ENCODE measurements at regions not wholly inside any gene's neighbourhood (a gene's known extent, or its start where the extent isn't known, plus 50 kb on each side); places are given as distances from the start of the nearest gene placed in this dataset.

GRCh38 chr10:78642269-78642816 lies 426.4 kb upstream of the ZMIZ1 start:
- 87 to 95% (median 92%) methylated on average over 4 of the region's 4 CpGs for WGBS, 4 donors
- DNase-seq, result no peak

GRCh38 chr10:78643513-78643912 lies 425.3 kb upstream of the ZMIZ1 start:
- Histone ChIP-seq H3K36me3 (replicated peaks in 1 of 2) (no peaks in the 10 kb centered on the region), H3K4me1 (replicated peaks in 1 of 2) (no peaks in the 10 kb centered on the region), H3K9me3 (replicated peaks in 1 of 3) (no peaks in the 10 kb centered on the region), H3K27me3 (no peaks in the 10 kb centered on the region), H3K4me3 (no peak overlapping the region), H3K27ac (no peak overlapping the region)
- 81 to 84% (median 83%) methylated on average over 4 of the region's 4 CpGs for WGBS, 4 donors
- DNase-seq, result no peak
- TF ChIP-seq CTCF (IDR thresholded peaks at IDR 0.05) (no peak), POLR2A (IDR thresholded peaks at IDR 0.05) (no peak)
- intact Hi-C loops (cut with DNase I), result no loop called here

More at GRCh38 chr10:78642269-78642816, 426.4 kb upstream of the ZMIZ1 start:
- Histone ChIP-seq H3K4me3 (no peak overlapping the region), H3K27me3 (no peaks in the 10 kb centered on the region), H3K9me3 (replicated peaks in 1 of 3) (no peaks in the 10 kb centered on the region), H3K4me1 (replicated peaks in 1 of 2) (no peaks in the 10 kb centered on the region), H3K27ac (no peak overlapping the region), H3K36me3 (replicated peaks in 1 of 2) (no peaks in the 10 kb centered on the region)
- TF ChIP-seq CTCF (IDR thresholded peaks at IDR 0.05) (no peak), POLR2A (IDR thresholded peaks at IDR 0.05) (no peak)
- intact Hi-C loops (cut with DNase I), result no loop called here

GRCh38 chr10:78644550-78644949 lies 424.2 kb upstream of the ZMIZ1 start:
- TF ChIP-seq POLR2A (IDR thresholded peaks at IDR 0.05) (no peak), CTCF (IDR thresholded peaks at IDR 0.05) (no peak)
- intact Hi-C loops (cut with DNase I), result no loop called here
- DNase-seq, result no peak
- no peaks in the 10 kb centered on the region for H3K27me3 ChIP-seq
- H3K36me3 ChIP-seq (replicated peaks in 1 of 2), result no peaks in the 10 kb centered on the region
- no peaks in the 10 kb centered on the region for H3K9me3 ChIP-seq (replicated peaks in 1 of 3)
- H3K4me1 ChIP-seq (replicated peaks in 1 of 2), result no peaks in the 10 kb centered on the region
- WGBS, 4 donors, result 73 to 97% (median 94%) methylated on average over 2 of the region's 2 CpGs
- H3K4me3 ChIP-seq, result no peak overlapping the region
- no peak overlapping the region for H3K27ac ChIP-seq

GRCh38 chr10:78645169-78645686 lies 423.5 kb upstream of the ZMIZ1 start:
- TF ChIP-seq CTCF (IDR thresholded peaks at IDR 0.05) (no peak), POLR2A (IDR thresholded peaks at IDR 0.05) (no peak)
- Histone ChIP-seq H3K27ac (no peak overlapping the region), H3K9me3 (replicated peaks in 1 of 3) (no peaks in the 10 kb centered on the region), H3K4me1 (replicated peaks in 1 of 2) (no peaks in the 10 kb centered on the region), H3K4me3 (no peak overlapping the region), H3K27me3 (no peaks in the 10 kb centered on the region), H3K36me3 (replicated peaks in 1 of 2) (no peaks in the 10 kb centered on the region)
- DNase-seq, result no peak
- intact Hi-C loops (cut with DNase I), result no loop called here
- 89 to 96% (median 91%) methylated on average over 5 of the region's 5 CpGs for WGBS, 4 donors
